CD4-positive, alpha-beta T cell treated with Interleukin-12 subunit alpha and Interleukin-12 subunit beta, for 1 hour (primary cell): ENCODE measurements at regions not wholly inside any gene's neighbourhood (a gene's known extent, or its start where the extent isn't known, plus 50 kb on each side); places are given as distances from the start of the nearest gene placed in this dataset.
"Not testable (repeated sequence)": the region's sequence is repeated elsewhere in the genome, so short reads cannot be mapped to it uniquely, and the experiment has no call there.

ENCODE experiments used
- DNase-seq: peaks from one replicate; pipeline ENCODE4 v3.0.0-alpha.2; 2020

DNA sequence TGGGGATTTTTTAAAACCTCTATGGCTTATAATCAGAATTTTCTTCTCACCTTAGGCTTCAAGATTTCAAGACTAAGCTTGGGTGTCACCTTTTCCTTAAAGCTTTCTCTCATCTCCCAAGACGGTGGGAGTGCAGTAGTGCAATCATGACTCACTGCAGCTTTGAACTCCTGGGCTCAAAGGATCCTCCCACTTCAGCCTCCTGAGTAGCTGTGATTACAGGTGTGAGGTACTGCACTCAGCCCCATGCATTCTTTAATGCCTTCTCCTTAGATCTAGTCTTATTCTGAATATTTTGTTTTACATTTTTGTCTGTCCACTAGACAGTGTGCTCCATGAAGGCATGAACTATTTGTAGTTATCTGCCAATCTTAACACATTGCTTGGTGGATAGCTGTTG lies 55.7 kb upstream of the FAT3 start:
- DNase-seq = no peak

DNA sequence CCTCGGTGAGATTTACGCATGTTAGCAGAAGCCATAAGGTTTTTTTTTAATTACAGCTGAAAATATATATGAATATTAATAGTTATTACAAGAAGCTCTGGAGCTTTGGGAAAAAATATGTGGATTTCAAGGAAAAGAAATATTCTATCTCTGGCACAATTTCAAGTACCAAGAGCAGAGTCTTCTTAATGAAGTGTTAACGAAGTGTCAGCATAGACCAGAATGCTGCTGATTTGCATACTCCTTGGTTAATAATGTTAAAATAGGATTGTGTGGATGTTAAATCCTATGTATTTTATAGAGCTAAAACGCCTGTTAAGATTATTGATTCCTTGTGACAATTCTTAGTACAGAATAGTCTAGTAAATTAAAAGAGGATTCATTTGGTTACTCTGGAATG lies 57.0 kb upstream of the FAT3 start:
- no peak for DNase-seq

DNA sequence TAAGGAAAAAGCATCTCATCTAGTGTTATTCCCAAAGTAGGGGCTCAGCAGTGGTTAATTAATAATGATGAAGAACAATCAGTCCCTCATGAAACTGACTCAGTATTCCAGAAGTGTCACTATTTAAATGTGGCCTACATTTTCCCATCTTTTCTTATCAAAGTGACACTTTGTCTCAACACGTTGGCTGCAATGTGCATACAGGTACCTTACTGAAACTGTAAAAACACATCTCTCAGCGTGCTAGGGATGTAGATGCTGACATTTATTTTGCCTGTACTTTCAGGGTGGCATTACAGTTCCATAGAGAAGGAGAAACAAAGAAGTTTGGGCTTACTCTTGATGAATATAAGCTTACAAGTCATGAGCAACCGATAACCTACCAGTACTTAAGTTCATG lies 58.3 kb upstream of the FAT3 start:
- no peak for DNase-seq

DNA sequence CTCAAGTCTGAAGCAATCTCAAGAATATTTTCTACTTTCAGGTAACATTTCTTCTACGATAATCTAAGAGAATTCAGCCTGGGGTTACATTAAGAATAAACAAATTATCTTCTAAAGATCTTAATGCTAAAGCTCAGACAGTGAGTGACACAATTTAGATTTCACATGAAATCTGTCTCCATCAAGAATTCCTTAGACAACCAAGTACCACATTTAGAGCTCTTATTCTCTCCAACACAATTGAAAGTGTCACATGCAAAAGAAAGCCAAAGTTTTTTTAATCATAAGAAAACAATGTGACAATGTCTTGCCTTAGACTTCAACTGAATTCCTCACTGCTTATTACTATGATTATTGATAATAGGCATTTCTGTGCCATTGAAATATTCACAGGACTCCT lies 60.7 kb upstream of the FAT3 start:
- DNase-seq = no peak

DNA sequence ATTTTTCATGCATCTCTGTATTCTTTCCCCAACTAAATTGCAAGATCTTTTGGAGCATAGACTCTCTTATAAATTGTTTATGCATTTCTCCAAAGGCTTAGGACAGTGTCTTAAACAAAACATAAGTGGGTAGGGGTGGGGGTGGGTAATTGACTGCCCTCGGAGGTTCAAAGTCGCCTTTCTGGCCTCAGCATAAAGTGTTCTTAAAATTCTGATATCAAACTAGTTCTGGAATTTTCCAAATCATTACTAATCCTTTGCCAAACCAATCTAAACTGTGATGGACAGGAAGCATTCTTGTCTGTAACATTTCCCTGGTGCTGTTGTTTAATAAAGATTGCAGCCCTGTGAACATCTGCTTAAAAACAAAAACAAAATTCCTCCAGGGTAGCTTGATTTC lies 61.8 kb upstream of the FAT3 start:
- no peak for DNase-seq

DNA sequence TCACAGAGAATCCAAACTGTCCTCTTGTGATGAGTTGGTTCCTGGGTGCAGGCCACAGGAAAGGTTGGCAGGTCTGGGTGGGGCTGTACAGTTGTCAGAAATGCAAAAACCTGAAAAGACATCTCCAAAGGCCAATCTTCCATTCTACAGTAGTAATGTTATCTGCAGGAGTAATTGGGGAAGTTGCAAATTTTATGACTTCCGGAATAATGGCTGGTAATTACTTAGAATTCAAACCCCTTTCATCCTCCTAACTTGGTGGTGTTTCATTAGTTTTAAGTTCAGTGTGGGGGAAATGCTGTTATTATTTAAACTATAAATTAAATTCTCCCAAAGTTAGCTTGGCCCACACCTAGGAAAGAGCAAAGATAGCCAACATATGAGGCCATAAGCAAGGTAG lies 64.7 kb upstream of the FAT3 start:
- no peak for DNase-seq

DNA sequence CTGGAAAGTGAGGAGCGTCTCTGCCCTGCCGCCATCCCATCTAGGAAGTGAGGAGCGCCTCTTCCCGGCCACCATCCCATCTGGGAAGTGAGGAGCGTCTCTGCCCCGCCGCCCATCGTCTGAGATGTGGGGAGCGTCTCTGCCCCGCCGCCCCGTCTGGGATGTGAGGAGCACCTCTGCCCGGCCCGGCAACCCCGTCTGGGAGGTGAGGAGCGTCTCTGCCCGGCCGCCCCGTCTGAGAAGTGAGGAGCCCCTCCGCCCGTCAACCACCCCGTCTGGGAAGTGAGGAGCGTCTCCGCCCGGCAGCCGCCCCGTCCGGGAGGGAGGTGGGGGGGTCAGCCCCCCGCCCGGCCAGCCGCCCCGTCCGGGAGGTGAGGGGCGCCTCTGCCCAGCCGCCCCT lies 67.2 kb upstream of the FAT3 start:
- not testable (repeated sequence) for DNase-seq

DNA sequence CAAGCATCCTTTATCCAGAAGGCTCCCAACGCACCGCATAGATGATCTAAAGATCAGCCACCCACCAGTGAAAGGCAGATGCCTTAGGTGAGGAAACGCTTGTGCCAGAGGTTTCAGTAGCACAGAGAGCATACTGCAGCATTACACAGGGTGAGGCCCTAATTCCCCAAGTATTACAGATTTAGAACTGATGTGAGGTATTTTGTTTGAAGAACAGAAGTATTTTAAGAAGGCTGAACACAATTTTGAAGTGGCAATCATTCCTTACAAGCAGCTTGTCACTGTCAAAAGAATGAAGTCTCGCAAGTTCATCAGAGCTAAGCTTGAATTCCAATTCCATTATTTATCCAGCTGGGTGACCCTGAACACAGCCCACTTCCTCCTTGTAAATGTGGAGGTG lies 70.0 kb upstream of the FAT3 start:
- no peak for DNase-seq

DNA sequence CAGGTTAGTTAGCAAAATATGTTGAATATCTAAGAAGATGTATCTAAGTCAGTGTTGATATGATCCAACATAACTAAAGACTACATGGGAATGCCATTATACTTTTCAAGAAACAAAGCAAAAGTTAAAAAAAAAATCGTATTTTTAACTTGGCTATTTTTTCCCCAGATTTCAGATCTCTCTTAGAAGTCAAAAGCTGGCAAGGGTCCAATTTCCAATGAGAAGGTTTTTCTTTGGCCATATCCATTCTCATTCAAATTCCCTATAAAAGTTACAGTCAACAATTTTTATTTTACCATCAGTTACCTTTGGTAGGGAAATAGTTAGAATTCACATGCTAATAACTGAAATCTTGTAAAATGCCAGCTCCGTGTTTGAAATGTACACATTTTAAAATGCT lies 70.5 kb upstream of the FAT3 start:
- no peak for DNase-seq

DNA sequence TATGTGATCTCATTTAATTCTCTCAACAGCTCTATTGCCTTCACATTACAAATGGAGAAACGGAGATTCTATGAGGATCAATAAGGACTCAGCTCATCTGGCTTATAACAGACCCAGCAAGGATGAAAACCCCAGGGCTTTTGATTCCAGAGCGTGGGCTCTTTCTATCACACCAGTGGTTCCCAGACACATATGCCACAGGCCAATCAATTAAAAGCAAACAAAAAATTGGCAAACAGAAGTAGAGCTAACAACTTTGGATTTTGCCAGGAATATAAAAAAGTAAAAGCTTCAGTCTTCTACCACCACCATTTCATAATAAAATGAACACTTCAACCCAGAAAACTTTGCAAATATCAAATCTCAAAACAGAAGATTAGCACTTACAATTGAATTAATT lies 71.1 kb upstream of the FAT3 start:
- no peak for DNase-seq

DNA sequence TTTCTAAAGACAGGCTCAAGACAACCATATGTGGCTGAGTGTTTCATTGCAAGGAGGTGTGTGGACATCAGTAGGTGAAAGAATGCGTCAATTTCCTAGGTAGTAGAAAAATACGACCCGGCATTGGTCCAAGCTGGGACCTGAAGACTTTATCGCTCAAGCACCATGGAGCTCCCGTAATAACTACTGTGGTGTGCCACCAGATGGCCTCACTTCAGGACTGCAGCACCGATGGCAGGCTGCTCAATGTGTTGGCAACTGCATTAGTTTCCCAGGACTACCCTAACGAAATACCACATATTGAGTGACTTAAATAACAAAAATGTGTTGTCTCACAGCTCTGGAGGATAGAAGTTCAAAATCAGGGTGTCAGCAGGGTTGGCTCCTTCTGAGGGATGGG lies 72.4 kb upstream of the FAT3 start:
- no peak for DNase-seq

DNA sequence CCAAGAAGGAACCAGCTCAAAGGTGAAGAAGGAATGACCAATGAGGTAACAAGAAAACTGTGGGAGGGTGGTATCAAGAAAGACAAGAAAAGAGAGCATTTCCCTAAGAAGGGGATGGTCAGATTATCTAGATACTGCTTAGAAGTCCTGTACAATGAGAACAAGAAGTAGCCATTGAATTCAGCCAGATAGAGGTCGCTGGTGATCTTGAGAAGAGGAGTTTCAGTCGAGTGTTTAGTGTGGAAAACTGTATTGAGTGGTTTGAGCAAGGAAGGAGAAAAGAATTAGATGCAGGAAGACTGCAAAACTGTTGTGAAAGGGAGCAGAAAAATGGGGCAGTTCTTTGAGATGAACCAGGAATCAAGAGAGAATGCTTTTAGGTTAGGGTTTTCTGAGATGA lies 74.6 kb upstream of the FAT3 start:
- no peak for DNase-seq

DNA sequence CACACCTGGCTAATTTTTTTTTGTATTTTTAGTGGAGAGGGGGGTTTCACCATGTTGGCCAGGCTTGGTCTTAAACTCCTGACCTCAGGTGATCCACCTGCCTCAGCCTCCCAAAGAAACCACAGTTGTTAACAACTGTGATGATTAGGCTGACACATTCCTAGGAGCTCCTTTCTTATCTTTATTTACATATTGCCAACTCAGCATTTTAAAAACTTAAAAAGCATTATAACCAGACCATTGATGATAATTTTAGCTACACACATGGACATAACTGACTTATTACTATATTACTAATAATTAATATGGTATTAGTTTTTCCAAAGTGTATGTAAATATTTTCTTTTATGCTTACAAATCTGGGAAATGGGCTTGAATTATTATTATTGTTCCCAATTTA lies 82.9 kb upstream of the FAT3 start:
- no peak for DNase-seq

DNA sequence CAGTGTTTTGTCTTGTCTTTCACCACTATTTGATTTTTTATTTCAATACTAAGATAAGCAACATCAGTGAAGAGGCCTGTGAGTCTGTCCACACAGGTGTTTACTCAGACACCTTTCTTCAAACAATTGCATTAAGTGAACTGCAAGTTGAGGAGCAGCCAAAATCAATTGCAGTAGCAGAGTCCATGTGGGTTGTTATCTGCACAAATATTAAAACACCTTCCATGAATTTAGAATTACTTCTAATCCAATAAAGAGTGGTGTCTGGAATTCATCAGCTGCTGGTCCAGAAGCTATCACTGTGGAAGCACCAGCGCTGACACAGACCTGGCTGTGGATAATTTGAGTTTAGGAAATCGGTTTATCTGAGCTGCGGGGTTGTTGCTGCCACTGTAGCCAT lies 83.5 kb upstream of the FAT3 start:
- DNase-seq = no peak

DNA sequence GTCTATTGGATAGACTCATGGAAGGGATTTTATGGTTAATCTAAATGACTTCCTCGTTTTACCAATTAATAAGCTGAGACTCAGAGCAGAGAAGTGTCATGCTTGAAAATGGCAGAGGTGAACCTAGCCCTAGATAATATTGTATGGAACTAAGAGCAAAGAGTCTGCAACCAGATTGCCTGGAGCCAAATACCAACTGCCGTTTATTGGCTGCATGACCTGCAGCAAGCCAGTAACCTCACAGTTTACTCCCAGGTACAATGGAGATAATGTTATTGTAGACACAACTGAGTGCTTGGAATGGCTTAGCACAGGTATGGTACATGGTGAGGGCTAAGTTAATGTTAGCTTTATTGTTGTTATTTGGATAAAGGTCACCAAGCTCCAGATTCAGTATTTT lies 84.6 kb upstream of the FAT3 start:
- no peak for DNase-seq

DNA sequence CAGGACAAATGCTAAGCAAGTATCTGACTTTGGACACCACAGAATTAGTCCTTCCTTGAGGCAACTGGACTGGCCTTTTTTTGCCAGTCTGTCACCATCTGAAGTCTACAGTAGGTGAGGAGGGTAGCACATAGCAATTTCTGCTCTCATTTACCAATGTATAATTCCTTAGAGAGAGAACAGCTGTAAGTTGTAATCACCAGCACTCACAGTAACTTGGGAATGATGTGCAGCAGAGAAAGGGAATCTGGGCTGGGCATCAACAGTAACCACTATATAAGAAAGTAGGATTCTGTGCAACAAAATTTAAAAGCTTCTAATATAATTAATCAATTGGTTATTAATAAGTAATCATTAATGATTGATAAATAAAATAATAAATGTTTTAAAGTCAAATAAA lies 86.3 kb upstream of the FAT3 start:
- no peak for DNase-seq

DNA sequence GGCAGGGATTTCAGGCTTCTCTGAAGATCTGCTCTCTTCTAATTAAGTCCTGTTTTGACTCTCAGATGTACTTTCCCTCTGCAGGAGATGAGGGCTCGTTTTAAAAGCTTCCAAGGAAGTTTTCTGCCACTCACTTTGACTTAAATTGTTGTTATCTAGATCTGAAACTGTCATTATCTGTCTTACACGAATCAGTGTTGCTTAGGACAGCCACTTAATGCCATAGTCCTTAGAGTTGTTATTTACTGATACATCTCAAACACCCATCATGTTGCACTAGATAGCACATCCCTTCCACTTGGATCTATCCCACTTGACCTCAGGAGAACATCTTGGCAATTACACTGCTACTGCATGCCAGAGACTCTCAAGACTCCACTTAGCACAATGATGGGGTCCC lies 86.9 kb upstream of the FAT3 start:
- DNase-seq = no peak

DNA sequence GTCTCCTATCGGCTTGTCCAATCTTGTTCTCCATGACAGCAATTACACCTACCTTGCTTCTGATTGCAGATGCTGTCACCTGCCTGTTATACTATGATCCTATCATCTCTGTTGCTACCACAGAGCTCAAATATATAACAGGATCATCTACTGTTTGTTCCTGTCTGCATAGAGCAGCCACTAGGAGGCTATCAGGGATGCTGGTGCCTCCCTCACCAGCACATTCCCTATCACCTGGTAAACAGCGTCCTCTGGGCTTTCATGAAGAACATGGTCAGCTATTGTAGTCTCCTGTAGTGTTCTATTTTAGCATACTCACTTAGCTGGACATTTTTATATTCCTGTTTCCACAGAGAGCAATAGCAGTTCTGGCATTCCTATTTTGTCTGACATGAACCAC lies 87.8 kb upstream of the FAT3 start:
- no peak for DNase-seq

DNA sequence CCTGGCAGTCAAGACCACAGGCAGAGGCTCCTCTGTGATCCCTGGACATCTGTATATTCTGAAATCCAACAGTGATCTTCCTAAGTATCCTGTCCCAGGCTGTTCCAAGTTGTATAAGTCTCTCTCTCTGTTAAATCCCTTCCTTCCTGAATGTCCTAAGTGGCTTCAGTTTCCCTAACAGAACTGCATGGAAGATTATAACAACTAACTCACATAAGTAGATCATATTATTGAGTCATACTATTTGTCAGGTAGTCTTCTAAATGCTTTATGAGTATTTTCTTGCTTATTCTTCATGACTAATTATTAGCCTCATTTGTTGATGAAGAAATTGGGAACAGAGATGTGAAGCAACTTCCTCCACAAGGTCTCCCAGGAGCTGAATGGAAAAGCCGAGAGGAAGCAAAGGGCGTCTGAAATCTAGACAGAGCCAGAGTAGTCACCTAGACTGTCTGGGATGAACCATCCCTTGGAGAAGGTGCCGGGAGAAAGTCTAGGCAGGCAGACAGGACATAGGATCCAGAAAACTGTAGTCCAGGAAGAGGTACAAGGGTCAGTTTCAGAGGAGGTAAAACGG lies 93.2 kb upstream of the FAT3 start:
- DNase-seq = no peak

DNA sequence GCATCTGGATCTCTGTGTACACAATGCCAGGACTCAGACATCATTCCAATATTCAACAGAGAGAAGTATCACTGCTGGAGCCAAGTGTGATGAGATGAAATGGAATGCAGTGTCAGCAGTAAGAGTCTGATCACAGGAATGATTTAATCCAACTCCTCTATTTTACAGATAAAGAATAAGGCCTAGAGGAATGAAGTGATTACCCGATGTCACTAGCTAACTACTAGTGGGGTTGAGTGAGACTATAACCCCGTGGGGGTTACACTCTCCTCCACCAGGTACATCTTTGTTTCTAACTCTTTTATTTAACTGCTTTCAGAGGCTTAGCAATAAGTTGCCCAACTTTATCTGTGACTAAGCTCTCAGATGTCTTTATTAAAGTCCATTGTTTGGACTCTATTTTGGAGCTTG lies 94.2 kb upstream of the FAT3 start:
- DNase-seq = no peak

DNA sequence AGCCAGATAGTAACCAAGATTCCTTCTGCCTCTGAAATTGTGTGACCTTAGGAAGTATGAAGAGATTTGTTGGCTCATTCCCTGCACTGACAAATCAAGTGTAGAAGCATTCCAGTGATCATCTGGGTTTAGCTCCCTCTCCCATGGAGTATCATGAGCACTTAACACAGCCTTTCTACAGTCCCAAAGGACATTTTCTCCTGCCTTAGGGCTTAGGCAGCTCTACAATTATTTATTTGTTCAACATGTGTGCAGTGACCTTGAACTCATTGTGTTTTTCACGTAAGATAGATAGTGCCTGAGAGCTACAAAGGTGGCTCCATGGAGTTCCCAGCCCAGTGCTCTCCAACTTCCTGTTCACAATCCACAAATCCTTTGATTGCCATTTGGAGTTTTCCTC lies 94.8 kb upstream of the FAT3 start:
- no peak for DNase-seq

DNA sequence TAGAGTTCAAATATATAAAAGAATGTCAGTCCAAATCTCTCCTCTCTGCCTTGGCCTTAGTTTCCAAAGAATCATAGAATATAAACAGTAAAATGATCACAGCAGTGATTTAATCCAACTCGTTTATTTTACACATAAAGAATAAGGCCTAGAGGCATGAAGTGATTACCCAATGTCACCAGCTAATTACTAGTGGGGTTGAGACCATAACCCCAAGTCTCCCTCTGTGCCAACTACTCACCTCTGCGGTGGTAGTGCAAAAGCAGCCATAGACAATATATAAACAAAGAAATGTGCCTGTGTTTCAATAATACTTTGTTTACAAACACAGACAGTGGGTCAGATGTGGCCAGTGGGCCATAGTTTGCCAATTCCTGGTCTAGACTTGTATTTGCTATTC lies 96.6 kb upstream of the FAT3 start:
- DNase-seq = no peak

DNA sequence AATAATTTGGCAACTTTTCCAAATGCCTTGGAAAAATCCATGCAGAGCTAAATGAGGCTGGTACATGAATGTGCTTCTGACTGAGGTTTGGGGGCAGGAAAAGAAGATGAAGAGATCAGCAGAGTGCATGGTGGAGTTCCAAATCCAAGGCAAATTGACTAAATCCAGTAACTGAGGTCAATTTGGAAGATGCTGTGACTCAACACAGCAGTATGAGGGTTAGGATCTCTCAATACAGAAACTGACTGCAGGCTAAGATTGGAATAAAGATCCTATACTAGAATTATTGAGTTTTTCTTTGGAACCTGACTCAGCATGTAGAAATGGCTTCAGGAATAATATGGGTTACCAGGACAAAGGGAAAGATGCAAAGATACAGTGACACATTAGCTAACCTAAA lies 99.3 kb upstream of the FAT3 start:
- no peak for DNase-seq

DNA sequence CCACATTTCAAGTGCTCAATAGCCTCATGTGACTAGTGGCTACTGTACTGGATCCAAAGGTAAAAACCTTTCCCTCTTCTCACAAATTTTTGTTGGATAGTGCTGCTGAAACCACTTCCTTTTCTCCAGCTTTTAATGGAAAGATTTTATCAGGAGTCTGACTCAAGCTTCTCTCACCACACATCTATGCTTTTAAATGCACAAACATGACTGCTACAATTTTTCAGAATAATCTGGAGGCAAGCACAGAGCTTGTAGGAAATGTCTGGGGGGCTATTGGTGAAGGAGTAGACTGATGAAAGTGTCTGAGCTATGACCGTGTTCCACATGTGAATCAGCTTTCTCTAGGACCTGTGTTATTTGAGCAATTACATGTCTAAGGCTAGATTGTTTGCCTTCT lies 101.1 kb upstream of the FAT3 start:
- DNase-seq = no peak

DNA sequence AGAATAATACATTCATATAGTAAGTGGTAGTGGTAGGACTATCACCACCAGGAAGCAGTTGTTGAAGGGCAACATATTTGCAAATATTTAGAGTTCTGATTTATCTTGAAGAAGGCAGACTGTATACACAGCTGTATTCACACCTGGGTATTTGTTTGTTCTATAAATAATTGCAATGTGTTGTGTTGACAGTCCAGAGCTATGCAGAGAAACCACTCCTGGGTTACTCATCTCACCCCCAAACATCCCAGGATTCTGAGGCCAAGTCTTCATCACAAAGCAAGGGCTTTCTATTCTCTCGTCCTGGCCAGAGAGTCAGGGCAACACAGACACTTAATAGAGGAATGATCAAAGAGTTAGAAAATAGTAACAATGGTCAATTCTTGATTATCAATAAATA lies 102.1 kb upstream of the FAT3 start:
- DNase-seq = no peak

DNA sequence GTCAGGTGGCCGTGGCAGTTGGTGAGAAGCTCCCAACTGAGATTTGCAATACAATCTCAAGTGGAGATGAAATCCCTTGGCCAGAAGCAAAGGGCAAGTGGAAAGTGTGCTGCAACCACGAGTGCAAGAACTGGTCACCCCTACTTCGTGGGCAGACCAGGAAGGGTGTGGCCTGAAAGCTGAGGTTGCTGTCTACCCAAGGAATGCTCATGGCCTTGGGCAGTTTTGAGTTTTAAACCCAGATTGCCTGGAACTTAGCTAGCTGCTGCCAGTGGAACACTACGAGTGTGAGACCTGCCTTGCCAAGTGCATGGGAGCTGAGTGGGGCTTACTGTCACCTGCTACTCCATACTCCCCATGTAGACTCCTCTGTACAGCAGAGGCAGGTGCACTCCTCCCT lies 113.3 kb upstream of the FAT3 start:
- no peak for DNase-seq
